A549 (cell line): ENCODE measurements at regions not wholly inside any gene's neighbourhood (a gene's known extent, or its start where the extent isn't known, plus 50 kb on each side); places are given as distances from the start of the nearest gene placed in this dataset.

ENCODE experiments used
- ATAC-seq, 2 experiments: fragments of 200-7000 bp in 1 of 2; fragments of >200 bp in 1 of 2; cut with Nextera tagmentation in 1 of 2; cut with Tn5 transposase in 1 of 2; 3 replicates each; pipeline versions ENCODE4 v1.8.0 to v1.9.1; 2018 to 2020; ENCODE audit warnings: mild to moderate bottlenecking in 1 of 2, moderate library complexity in 1 of 2
- CTCF ChIA-PET: fragments of 300-600 bp; sonication (Branson Sonifier 250); formaldehyde crosslinking; extraction: SDS; loops from one replicate; lab custom pipeline; 2021; ENCODE audit warnings: antibody characterized with exemption, inconsistent platforms; lab: Yijun Ruan, JAX
- POLR2A ChIA-PET: fragments of 350-600 bp; formaldehyde crosslinking; extraction: SDS; loops from one replicate; lab custom pipeline; 2021; ENCODE audit warnings: antibody characterized with exemption, inconsistent platforms; lab: Yijun Ruan, JAX
- DNase-seq, 2 experiments: peaks; one replicate each; pipeline versions ENCODE4 v3.0.0 to v3.0.0-alpha.2; 2011 to 2016; ENCODE audit warnings: low read depth in 1 of 2, low spot score in 1 of 2
- FAIRE-seq: peaks from 2 replicates; lab custom pipeline; 2011; peaks lifted over from hg19 to GRCh38; lab: Jason Lieb, UNC
- H3K27ac ChIP-seq, 2 experiments: fragments of >200 bp; sonication (Bioruptor Twin); formaldehyde crosslinking; 3 replicates each; pipeline ENCODE4 v1.5.1; 2016 to 2017
- H3K4me1 ChIP-seq: fragments of >200 bp; sonication (Bioruptor Twin); formaldehyde crosslinking; 3 replicates; pipeline ENCODE4 v1.6.1; 2016
- H3K4me2 ChIP-seq: fragments of >200 bp; sonication (Bioruptor Twin); formaldehyde crosslinking; 3 replicates; pipeline ENCODE4 v1.6.1; 2016
- H3K4me3 ChIP-seq: fragments of >200 bp; sonication (Bioruptor Twin); formaldehyde crosslinking; 3 replicates; pipeline ENCODE4 v1.5.1; 2016
- H3K9me3 ChIP-seq: fragments of >200 bp; sonication (Bioruptor Twin); formaldehyde crosslinking; 3 replicates; pipeline ENCODE4 v1.6.1; 2016
- BHLHE40 ChIP-seq: IDR thresholded peaks from 2 replicates; pipeline ENCODE4 v1.6.1; 2012; ENCODE audit warnings: low read depth, low read length, inconsistent platforms
- CBX2 ChIP-seq: fragments of 200-600 bp; sonication (generic); IDR thresholded peaks from 2 replicates; pipeline ENCODE4 v1.6.1; 2016; ENCODE audit warnings: low read depth, mild to moderate bottlenecking, borderline replicate concordance
- CHD4 ChIP-seq: fragments of 200-600 bp; sonication (generic); IDR thresholded peaks from 2 replicates; pipeline ENCODE4 v1.6.1; 2016; ENCODE audit warnings: antibody characterized with exemption, mild to moderate bottlenecking, borderline replicate concordance
- EHF ChIP-seq: fragments of 250-450 bp; sonication (Bioruptor Pico); IDR thresholded peaks from 2 replicates; pipeline ENCODE4 v1.5.0; 2020; ENCODE audit warnings: mild to moderate bottlenecking
- ESRRA ChIP-seq: fragments of 150-350 bp; IDR thresholded peaks from 2 replicates; pipeline ENCODE4 v1.6.1; 2014; ENCODE audit warnings: mild to moderate bottlenecking, low read length, borderline replicate concordance
- FOSB ChIP-seq: fragments of 250-450 bp; sonication (Bioruptor Pico); IDR thresholded peaks from 2 replicates; pipeline ENCODE4 v1.5.0; 2020; ENCODE audit warnings: mild to moderate bottlenecking, moderate library complexity
- FOSL2 ChIP-seq, 2 experiments: fragments of 450-650 bp in 1 of 2; fragments of >200 bp in 1 of 2; sonication (Bioruptor Twin) in 1 of 2; formaldehyde crosslinking; IDR thresholded peaks; 2 replicates each; pipeline versions ENCODE4 v1.5.0 to v1.6.1; 2016 to 2020; ENCODE audit warnings: mild to moderate bottlenecking in 1 of 2, moderate library complexity in 1 of 2
- HOXB13 ChIP-seq: fragments of 250-450 bp; sonication (Bioruptor Pico); IDR thresholded peaks from 2 replicates; pipeline ENCODE4 v1.5.0; 2020; ENCODE audit warnings: low read depth, mild to moderate bottlenecking, moderate library complexity
- HOXB5 ChIP-seq: fragments of 250-450 bp; sonication (Bioruptor Pico); IDR thresholded peaks from 2 replicates; pipeline ENCODE4 v1.5.0; 2020; ENCODE audit warnings: mild to moderate bottlenecking, moderate library complexity
- JUN ChIP-seq, 2 experiments: fragments of >200 bp; sonication (Bioruptor Twin); formaldehyde crosslinking; IDR thresholded peaks; 2 replicates in 1 of 2; 3 replicates in 1 of 2; pipeline ENCODE4 v1.6.1; 2016 to 2017
- KDM5A ChIP-seq: fragments of 200-600 bp; sonication (generic); IDR thresholded peaks from 2 replicates; pipeline ENCODE4 v1.6.1; 2016; ENCODE audit warnings: antibody characterized with exemption, mild to moderate bottlenecking
- NPAS2 ChIP-seq: fragments of 250-450 bp; sonication (Bioruptor Pico); IDR thresholded peaks from 2 replicates; pipeline ENCODE4 v1.8.0; 2022; ENCODE audit warnings: mild to moderate bottlenecking, moderate library complexity, borderline replicate concordance
- POLR2A ChIP-seq: IDR thresholded peaks from 2 replicates; pipeline ENCODE4 v1.6.1; 2012; ENCODE audit warnings: mild to moderate bottlenecking, low read length
- POLR2AphosphoS2 ChIP-seq: conservative IDR thresholded peaks from 2 replicates; pipeline ENCODE4 v1.6.1; 2012; ENCODE audit warnings: low read length, improper control_type of control experiment, inconsistent platforms
- RAD21 ChIP-seq, 2 experiments: fragments of >200 bp in 1 of 2; sonication (Bioruptor Twin) in 1 of 2; formaldehyde crosslinking in 1 of 2; IDR thresholded peaks in 1 of 2; conservative IDR thresholded peaks in 1 of 2; 2 replicates in 1 of 2; 3 replicates in 1 of 2; pipeline ENCODE4 v1.6.1; 2012 to 2018; ENCODE audit warnings: inconsistent platforms in 1 of 2
- RFX5 ChIP-seq: fragments of 450-650 bp; IDR thresholded peaks from 2 replicates; pipeline ENCODE4 v1.7.1; 2014; ENCODE audit warnings: antibody characterized with exemption, mild to moderate bottlenecking, moderate library complexity
- ZFP36 ChIP-seq: fragments of 450-650 bp; IDR thresholded peaks from 2 replicates; pipeline ENCODE4 v1.6.1; 2014; ENCODE audit warnings: borderline replicate concordance; ENCODE audit not compliant: partially characterized antibody
- ZNF302 ChIP-seq: fragments of 250-450 bp; sonication (Bioruptor Pico); IDR thresholded peaks from 2 replicates; pipeline ENCODE4 v1.9.0; 2021; ENCODE audit warnings: inconsistent platforms, mild to moderate bottlenecking, moderate library complexity
- ZSCAN20 ChIP-seq: fragments of 250-450 bp; sonication (Bioruptor Pico); IDR thresholded peaks from 2 replicates; pipeline ENCODE4 v1.8.0; 2022; ENCODE audit warnings: mild to moderate bottlenecking, moderate library complexity
- TF ChIP-seq, protein P1 (sequence below): fragments of >200 bp; sonication (Bioruptor Twin); formaldehyde crosslinking; IDR thresholded peaks from 3 replicates; pipeline ENCODE4 v1.5.1; 2016
- TF ChIP-seq, protein P2 (sequence below): fragments of >200 bp; sonication (Bioruptor Twin); formaldehyde crosslinking; IDR thresholded peaks from 3 replicates; pipeline ENCODE4 v1.6.1; 2016
- TF ChIP-seq, protein P3 (sequence below): IDR thresholded peaks from 2 replicates; pipeline ENCODE4 v1.6.1; 2012; ENCODE audit warnings: low read depth, borderline replicate concordance
- TF ChIP-seq, protein P4 (sequence below): fragments of 250-450 bp; sonication (Bioruptor Pico); IDR thresholded peaks from 2 replicates; pipeline ENCODE4 v1.5.0; 2020; ENCODE audit warnings: low read depth, mild to moderate bottlenecking, moderate library complexity

DNA sequence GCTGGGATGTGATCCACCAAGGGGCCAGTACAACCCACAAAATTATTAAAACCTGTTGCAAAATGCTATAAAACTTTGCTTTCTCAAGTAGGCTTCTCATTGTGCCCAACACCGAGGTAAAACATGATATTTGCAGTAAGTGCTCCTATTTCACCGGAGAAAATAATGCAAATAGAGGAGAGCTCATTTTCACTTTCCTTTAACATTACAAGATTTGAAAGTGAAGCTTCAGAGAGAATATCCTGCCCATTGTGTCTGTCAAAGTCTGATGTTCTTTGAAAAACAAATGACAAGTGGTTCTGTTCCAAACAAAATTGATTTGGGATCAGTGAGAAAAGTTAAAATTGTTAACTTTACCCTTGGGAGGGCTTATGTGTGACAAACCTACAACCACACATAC is 287.1 kb downstream of the KCNN2 start (continued):
- TF ChIP-seq, protein P1, sequence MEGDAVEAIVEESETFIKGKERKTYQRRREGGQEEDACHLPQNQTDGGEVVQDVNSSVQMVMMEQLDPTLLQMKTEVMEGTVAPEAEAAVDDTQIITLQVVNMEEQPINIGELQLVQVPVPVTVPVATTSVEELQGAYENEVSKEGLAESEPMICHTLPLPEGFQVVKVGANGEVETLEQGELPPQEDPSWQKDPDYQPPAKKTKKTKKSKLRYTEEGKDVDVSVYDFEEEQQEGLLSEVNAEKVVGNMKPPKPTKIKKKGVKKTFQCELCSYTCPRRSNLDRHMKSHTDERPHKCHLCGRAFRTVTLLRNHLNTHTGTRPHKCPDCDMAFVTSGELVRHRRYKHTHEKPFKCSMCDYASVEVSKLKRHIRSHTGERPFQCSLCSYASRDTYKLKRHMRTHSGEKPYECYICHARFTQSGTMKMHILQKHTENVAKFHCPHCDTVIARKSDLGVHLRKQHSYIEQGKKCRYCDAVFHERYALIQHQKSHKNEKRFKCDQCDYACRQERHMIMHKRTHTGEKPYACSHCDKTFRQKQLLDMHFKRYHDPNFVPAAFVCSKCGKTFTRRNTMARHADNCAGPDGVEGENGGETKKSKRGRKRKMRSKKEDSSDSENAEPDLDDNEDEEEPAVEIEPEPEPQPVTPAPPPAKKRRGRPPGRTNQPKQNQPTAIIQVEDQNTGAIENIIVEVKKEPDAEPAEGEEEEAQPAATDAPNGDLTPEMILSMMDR = no peak
- TF ChIP-seq RAD21 (conservative IDR thresholded peaks at IDR 0.05 in 1 of 2, IDR thresholded peaks at IDR 0.05 in 1 of 2) (no peak), POLR2A (no peak), EHF (CRISPR knock-in tag) (no peak), ESRRA (no peak), ZFP36 (no peak), CBX2 (no peak), JUN (IDR thresholded peaks at IDR 0.05) (no peak), ZSCAN20 (CRISPR knock-in tag) (no peak)
- TF ChIP-seq, protein P2, sequence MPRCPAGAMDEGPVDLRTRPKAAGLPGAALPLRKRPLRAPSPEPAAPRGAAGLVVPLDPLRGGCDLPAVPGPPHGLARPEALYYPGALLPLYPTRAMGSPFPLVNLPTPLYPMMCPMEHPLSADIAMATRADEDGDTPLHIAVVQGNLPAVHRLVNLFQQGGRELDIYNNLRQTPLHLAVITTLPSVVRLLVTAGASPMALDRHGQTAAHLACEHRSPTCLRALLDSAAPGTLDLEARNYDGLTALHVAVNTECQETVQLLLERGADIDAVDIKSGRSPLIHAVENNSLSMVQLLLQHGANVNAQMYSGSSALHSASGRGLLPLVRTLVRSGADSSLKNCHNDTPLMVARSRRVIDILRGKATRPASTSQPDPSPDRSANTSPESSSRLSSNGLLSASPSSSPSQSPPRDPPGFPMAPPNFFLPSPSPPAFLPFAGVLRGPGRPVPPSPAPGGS = no peak

DNA sequence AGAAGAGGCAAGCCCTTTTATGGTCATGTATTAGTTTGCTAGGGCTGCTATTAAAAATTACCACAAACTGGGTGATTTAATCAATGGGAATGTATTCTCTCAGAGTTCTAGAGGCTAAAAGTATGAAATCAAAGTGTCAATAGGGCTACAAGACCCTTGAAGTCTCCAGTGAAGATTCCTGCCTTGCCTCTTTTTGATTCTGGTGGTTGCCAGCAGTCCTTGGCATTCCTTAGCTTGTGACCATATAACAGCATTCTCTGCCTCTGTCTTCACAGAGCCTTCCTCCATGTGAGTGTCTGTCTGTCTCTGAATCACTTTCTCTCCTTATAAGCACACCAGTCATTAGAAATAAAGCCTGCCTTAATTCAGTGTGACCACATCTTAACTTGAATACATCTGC is 282.7 kb downstream of the KCNN2 start:
- TF ChIP-seq HOXB13 (no peak), CHD4 (no peak), NPAS2 (CRISPR knock-in tag) (no peak), FOSL2 (IDR thresholded peaks at IDR 0.05) (no peak), FOSL2 (CRISPR knock-in tag; IDR thresholded peaks at IDR 0.05) (no peak), RFX5 (no peak), HOXB5 (CRISPR knock-in tag) (no peak), ZNF302 (CRISPR knock-in tag) (no peak), ZSCAN20 (CRISPR knock-in tag) (no peak), FOSB (CRISPR knock-in tag) (no peak), KDM5A (no peak), POLR2AphosphoS2 (no peak), BHLHE40 (no peak)
- TF ChIP-seq, protein P1 = no peak
- TF ChIP-seq, protein P3, sequence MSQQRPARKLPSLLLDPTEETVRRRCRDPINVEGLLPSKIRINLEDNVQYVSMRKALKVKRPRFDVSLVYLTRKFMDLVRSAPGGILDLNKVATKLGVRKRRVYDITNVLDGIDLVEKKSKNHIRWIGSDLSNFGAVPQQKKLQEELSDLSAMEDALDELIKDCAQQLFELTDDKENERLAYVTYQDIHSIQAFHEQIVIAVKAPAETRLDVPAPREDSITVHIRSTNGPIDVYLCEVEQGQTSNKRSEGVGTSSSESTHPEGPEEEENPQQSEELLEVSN = no peak
- TF ChIP-seq, protein P4, sequence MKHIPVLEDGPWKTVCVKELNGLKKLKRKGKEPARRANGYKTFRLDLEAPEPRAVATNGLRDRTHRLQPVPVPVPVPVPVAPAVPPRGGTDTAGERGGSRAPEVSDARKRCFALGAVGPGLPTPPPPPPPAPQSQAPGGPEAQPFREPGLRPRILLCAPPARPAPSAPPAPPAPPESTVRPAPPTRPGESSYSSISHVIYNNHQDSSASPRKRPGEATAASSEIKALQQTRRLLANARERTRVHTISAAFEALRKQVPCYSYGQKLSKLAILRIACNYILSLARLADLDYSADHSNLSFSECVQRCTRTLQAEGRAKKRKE (CRISPR knock-in tag) = no peak
- no peak overlapping the region for H3K27ac ChIP-seq
- FAIRE-seq = no peak
- ATAC-seq = no peak
- no peak overlapping the region for H3K4me3 ChIP-seq
- DNase-seq = no peak
- POLR2A ChIA-PET = no interaction called here
- H3K4me2 ChIP-seq = no peak overlapping the region
- no peaks in the 10 kb centered on the region for H3K4me1 ChIP-seq
- H3K9me3 ChIP-seq = no peaks in the 10 kb centered on the region
- CTCF ChIA-PET = no interaction called here
